BJ (cell line): ENCODE measurements at regions not wholly inside any gene's neighbourhood (a gene's known extent, or its start where the extent isn't known, plus 50 kb on each side); places are given as distances from the start of the nearest gene placed in this dataset.

Source experiments
- CTCF ChIA-PET: fragments of 350-600 bp; formaldehyde crosslinking; extraction: SDS; loops from one replicate; lab custom pipeline; 2021; ENCODE audit warnings: antibody characterized with exemption, inconsistent platforms; lab: Yijun Ruan, JAX
- POLR2A ChIA-PET: fragments of 300-600 bp; sonication (Branson Sonifier 250); formaldehyde crosslinking; extraction: SDS; loops from one replicate; lab custom pipeline; 2021; ENCODE audit warnings: antibody characterized with exemption; lab: Charles Lee
- DNase-seq: peaks from one replicate; pipeline ENCODE4 v3.0.0-alpha.2; 2011; ENCODE audit warnings: low read depth
- H3K27me3 ChIP-seq: 2 replicates; pipeline ENCODE4 v1.6.0; 2011; ENCODE audit warnings: low read length; ENCODE audit not compliant: control insufficient read depth, insufficient read depth
- H3K36me3 ChIP-seq: 2 replicates; pipeline ENCODE4 v1.5.1; 2011; ENCODE audit warnings: low read length; ENCODE audit not compliant: control insufficient read depth, insufficient read depth
- H3K4me3 ChIP-seq: 2 replicates; pipeline ENCODE4 v1.5.1; 2011; ENCODE audit warnings: low read depth, mild to moderate bottlenecking, control low read depth, low read length
- CTCF ChIP-seq: IDR thresholded peaks from 2 replicates; pipeline ENCODE4 v1.5.1; 2011; ENCODE audit warnings: low read depth, mild to moderate bottlenecking, control low read depth, inconsistent platforms, low read length, moderate library complexity; ENCODE audit not compliant: insufficient read depth

DNA sequence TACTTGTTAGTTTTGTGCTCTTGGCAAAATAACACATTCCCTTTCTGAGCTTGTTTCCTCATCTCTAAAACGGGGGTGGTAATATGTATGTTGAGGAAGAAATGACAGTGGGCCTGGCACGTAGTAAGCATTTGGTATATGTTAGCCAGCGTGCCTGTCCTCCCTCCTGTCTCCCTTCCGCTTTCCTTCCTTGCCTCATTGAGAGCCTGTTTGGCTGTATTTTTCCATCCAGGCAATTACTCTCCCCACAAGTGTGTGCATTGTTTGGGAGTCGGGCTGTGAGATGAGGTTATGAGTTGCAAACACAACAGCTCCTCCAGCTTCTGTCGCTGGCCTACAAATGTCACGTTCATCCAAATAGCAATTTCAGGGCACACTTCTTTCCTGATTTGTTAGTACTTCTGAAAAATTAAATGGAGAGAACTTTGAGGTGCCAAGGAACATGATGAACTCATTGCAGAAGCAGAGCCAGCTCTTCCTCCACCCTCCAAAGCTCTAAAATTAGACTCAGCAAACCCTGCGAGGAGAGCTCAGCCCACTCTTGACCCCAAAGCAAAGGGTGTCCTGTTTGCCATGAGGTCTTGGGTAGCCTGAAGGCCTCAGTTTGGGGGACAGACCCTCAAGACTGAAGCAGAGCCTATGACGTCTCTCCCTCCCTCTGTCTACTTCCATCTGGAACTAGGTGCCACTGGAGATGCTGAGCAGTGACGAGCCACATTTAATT lies 50.7 kb upstream of the TOX2 start:
- DNase-seq: no peak
- ChIA-PET CTCF (interaction anchor here (1.2 to 1.6 kb wide), 3 partner anchors 12 to 19 kb away, joined by 3 to 4 read pairs (median 4); no protein-coding TSS in a partner anchor), POLR2A (no interaction called here)
- H3K4me3 ChIP-seq: no peak overlapping the region
- no peak for TF ChIP-seq CTCF
- no peaks in the 10 kb centered on the region for H3K27me3 ChIP-seq
- no peaks in the 10 kb centered on the region for H3K36me3 ChIP-seq

DNA sequence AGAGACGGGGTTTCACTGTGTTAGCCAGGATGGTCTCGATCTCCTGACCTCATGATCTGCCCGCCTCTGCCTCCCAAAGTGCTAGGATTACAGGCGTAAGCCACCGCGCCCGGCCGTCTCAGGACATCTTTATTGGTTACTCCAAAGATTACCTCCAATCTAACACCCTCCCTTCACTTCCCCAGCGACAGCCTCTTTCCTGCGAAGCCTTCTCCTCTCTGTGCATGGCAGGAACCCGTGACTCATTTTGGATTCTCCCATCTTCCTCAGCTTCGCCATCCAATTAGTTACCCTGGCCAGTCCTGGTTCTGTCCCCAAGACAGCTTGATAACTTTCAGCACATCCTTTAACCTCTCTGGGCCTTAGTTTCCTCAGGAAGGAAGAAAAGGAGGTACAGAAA lies 51.3 kb upstream of the TOX2 start:
- ChIA-PET CTCF (interaction anchor here (1.2 to 1.6 kb wide), 2 partner anchors 16 to 19 kb away, joined by 4 read pairs; no protein-coding TSS in a partner anchor), POLR2A (no interaction called here)
- DNase-seq: no peak
- Histone ChIP-seq H3K27me3 (no peaks in the 10 kb centered on the region), H3K4me3 (no peak overlapping the region), H3K36me3 (no peaks in the 10 kb centered on the region)
- no peak for TF ChIP-seq CTCF

DNA sequence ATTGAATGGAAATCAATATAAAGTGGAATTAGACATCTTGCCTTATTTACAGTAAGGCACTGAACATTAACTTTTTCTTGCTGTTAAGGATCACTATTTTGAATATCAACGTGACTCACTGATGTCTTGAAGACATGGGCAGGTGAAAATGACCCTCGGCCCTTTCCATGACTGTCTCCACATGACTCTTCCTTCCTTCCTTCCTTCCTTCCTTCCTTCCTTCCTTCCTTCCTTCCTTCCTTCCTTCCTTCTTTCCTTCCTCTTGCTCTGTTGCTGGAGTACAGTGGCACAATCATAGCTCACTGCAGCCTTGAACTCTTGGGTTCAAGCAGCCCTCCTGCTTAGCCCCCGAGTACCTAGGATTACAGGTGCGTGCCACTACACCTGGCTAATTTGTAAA lies 52.2 kb upstream of the TOX2 start:
- ChIA-PET CTCF (interaction anchor here (0.6 to 1.6 kb wide), 3 partner anchors 11 to 32 kb away, joined by 3 to 4 read pairs (median 4); no protein-coding TSS in a partner anchor), POLR2A (no interaction called here)

GRCh38 chr20:43859994-43860393 lies 54.7 kb upstream of the TOX2 start:
- ChIA-PET CTCF (no interaction called here), POLR2A (no interaction called here)
- no peaks in the 10 kb centered on the region for H3K27me3 ChIP-seq
- TF ChIP-seq CTCF: no peak
- no peaks in the 10 kb centered on the region for H3K36me3 ChIP-seq
- DNase-seq: no peak
- no peak overlapping the region for H3K4me3 ChIP-seq

More for the DNA sequence above, 52.2 kb upstream of the TOX2 start:
- no peaks in the 10 kb centered on the region for H3K27me3 ChIP-seq
- no peak overlapping the region for H3K4me3 ChIP-seq
- no peaks in the 10 kb centered on the region for H3K36me3 ChIP-seq
- no peak for TF ChIP-seq CTCF
- no peak for DNase-seq

GRCh38 chr20:43857932-43858331 lies 56.7 kb upstream of the TOX2 start:
- no peak for DNase-seq
- H3K36me3 ChIP-seq: no peaks in the 10 kb centered on the region
- no peak overlapping the region for H3K4me3 ChIP-seq
- POLR2A ChIA-PET: no interaction called here
- TF ChIP-seq CTCF: no peak
- H3K27me3 ChIP-seq: no peaks in the 10 kb centered on the region
- CTCF ChIA-PET: no interaction called here
